ENCODE measurements at regions not wholly inside any gene's neighbourhood (a gene's known extent, or its start where the extent isn't known, plus 50 kb on each side); places are given as distances from the start of the nearest gene placed in this dataset.

DNA sequence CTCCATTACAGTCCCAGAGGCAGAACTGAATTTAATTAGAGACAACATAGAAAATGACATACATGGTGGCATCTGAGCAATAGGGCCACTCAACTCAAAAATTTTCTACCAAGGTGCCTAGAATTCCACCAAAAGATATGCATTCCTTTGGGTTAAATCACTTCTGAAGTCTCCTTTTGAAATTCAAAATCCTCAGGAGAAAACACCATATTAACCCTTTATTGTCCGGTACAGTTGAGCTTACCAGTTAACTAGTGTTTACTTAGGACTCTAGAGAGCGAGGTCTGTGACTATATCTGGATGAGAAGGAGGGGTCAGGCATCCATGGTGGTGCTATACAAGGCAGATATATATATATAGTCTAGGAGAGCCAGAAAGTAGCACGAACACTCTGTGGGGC, 355.6 kb upstream of the CAMK1G start:
- no peaks in the 10 kb centered on the region for H3K4me1 Mint-ChIP-seq (ENCODE audit: low read depth)
- H3K36me3 Mint-ChIP-seq (ENCODE audit: low read depth): no peaks in the 10 kb centered on the region
- ATAC-seq (ENCODE audit: poor library complexity) (no peak), DNase-seq (no peak)
- no peaks in the 10 kb centered on the region for H3K4me1 ChIP-seq (ENCODE audit: insufficient read depth, low read length)
- no peak overlapping the region for H3K4me3 ChIP-seq (ENCODE audit: low read length)
- no peak overlapping the region for H3K27ac ChIP-seq (ENCODE audit: low read depth in 1 of 2, low read length in 2 of 2)
- no peaks in the 10 kb centered on the region for H3K36me3 ChIP-seq (ENCODE audit: insufficient read depth, low read length)
- peaks cover 6 to 7% of the 10 kb centered on the region in 2 experiments for H3K27me3 ChIP-seq (ENCODE audit: control insufficient read depth in 1 of 2, insufficient read depth in 2 of 2, low read length in 2 of 2)
- H3K9me3 Mint-ChIP-seq: peaks cover 4% of the 10 kb centered on the region
- H3K27me3 Mint-ChIP-seq: peaks cover 31% of the 10 kb centered on the region
- intact Hi-C loops (cut with DNase I, micrococcal nuclease): no loop called here
- H3K9me3 ChIP-seq (ENCODE audit: control insufficient read depth in 1 of 2, insufficient read depth in 1 of 2, low read length in 2 of 2): peaks cover 0 to 12% of the 10 kb centered on the region in 2 experiments
- H3K4me3 Mint-ChIP-seq: no peak overlapping the region
- no peak overlapping the region for H3K27ac Mint-ChIP-seq
- ChIA-PET CTCF (no interaction called here), POLR2A (no interaction called here)
- TF ChIP-seq, protein P1, sequence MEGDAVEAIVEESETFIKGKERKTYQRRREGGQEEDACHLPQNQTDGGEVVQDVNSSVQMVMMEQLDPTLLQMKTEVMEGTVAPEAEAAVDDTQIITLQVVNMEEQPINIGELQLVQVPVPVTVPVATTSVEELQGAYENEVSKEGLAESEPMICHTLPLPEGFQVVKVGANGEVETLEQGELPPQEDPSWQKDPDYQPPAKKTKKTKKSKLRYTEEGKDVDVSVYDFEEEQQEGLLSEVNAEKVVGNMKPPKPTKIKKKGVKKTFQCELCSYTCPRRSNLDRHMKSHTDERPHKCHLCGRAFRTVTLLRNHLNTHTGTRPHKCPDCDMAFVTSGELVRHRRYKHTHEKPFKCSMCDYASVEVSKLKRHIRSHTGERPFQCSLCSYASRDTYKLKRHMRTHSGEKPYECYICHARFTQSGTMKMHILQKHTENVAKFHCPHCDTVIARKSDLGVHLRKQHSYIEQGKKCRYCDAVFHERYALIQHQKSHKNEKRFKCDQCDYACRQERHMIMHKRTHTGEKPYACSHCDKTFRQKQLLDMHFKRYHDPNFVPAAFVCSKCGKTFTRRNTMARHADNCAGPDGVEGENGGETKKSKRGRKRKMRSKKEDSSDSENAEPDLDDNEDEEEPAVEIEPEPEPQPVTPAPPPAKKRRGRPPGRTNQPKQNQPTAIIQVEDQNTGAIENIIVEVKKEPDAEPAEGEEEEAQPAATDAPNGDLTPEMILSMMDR (IDR thresholded peaks at IDR 0.05): no peak

DNA sequence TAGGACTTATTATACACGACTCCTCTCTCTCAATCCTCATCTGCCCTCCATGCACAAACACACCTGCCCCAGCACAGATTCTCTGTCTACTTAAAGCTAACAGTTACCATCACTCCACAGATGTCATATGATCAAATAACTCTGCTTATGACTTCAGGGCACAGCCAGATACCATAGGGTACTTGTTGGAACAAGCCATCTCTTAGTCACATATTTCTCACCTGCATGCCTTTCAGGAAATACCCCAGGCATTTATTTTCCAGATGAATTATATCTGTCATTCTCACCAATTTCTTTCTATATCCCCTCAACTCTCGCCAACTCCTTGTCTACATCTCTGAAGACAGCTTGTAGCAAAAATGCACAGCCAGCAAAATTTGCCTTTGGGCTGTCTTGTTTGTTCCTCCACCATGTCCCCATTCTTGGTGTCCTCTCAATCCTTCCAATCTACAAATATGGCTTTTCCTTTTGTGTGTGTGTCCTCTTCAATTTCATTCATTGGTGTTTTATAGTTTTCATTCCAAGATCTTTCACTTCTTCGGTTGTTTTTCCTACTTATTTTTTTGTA, 353.9 kb upstream of the CAMK1G start:
- intact Hi-C loops (cut with DNase I, micrococcal nuclease): no loop called here
- no peak overlapping the region for H3K27ac Mint-ChIP-seq
- CTCF ChIA-PET: interaction anchor here (0.6 kb wide), 1 partner anchor 180 kb away, joined by 3 read pairs; no protein-coding TSS in a partner anchor
- peaks cover 22% of the 10 kb centered on the region for H3K27me3 Mint-ChIP-seq
- POLR2A ChIA-PET: no interaction called here
- no peak overlapping the region for H3K27ac ChIP-seq (ENCODE audit: low read depth in 1 of 2, low read length in 2 of 2)
- peaks cover 0 to 16% of the 10 kb centered on the region in 2 experiments for H3K9me3 ChIP-seq (ENCODE audit: control insufficient read depth in 1 of 2, insufficient read depth in 1 of 2, low read length in 2 of 2)
- no peak for ATAC-seq (ENCODE audit: poor library complexity)
- no peak overlapping the region for H3K4me3 Mint-ChIP-seq
- H3K27me3 ChIP-seq (ENCODE audit: control insufficient read depth in 1 of 2, insufficient read depth in 2 of 2, low read length in 2 of 2): peaks cover 6 to 7% of the 10 kb centered on the region in 2 experiments
- no peak overlapping the region for H3K4me3 ChIP-seq (ENCODE audit: low read length)
- no peaks in the 10 kb centered on the region for H3K36me3 ChIP-seq (ENCODE audit: insufficient read depth, low read length)
- H3K4me1 Mint-ChIP-seq (ENCODE audit: low read depth): no peaks in the 10 kb centered on the region
- peaks cover 4% of the 10 kb centered on the region for H3K9me3 Mint-ChIP-seq
- no peaks in the 10 kb centered on the region for H3K4me1 ChIP-seq (ENCODE audit: insufficient read depth, low read length)
- TF ChIP-seq, protein P1 (IDR thresholded peaks at IDR 0.05): no peak
- no peaks in the 10 kb centered on the region for H3K36me3 Mint-ChIP-seq (ENCODE audit: low read depth)
- DNase-seq: no peak

DNA sequence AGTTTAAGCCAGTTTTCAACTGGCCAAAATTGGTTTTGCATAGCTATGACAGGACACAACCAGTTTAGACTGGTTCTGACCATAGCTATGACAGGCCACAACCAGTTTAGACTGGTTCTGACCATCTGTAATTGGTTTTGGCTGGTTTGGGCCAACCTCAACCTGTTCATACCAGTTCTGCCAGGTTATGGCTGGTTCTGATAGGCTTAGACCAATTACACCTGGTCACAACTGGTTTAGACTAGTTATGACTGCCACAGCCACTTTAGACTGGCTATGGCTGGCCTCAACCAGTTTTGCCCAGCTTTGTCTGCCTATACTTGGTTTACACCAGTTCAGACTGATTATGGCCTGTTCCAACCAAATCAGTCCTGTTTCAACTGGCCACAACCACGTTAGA, 353.2 kb upstream of the CAMK1G start:
- Histone ChIP-seq H3K4me1 (ENCODE audit: insufficient read depth, low read length) (no peaks in the 10 kb centered on the region), H3K36me3 (ENCODE audit: insufficient read depth, low read length) (no peaks in the 10 kb centered on the region), H3K9me3 (ENCODE audit: control insufficient read depth in 1 of 2, insufficient read depth in 1 of 2, low read length in 2 of 2) (peaks cover 0 to 16% of the 10 kb centered on the region in 2 experiments), H3K27ac (ENCODE audit: low read depth in 1 of 2, low read length in 2 of 2) (no peak overlapping the region), H3K27me3 (ENCODE audit: control insufficient read depth in 1 of 2, insufficient read depth in 2 of 2, low read length in 2 of 2) (peaks cover 6 to 7% of the 10 kb centered on the region in 2 experiments), H3K4me3 (ENCODE audit: low read length) (no peak overlapping the region)
- intact Hi-C loops (cut with DNase I, micrococcal nuclease): no loop called here
- DNase-seq: no peak
- CTCF ChIA-PET: no interaction called here
- Mint-ChIP-seq H3K27ac (no peak overlapping the region), H3K4me1 (ENCODE audit: low read depth) (no peaks in the 10 kb centered on the region), H3K27me3 (peaks cover 22% of the 10 kb centered on the region), H3K4me3 (no peak overlapping the region), H3K9me3 (peaks cover 4% of the 10 kb centered on the region), H3K36me3 (ENCODE audit: low read depth) (no peaks in the 10 kb centered on the region)
- TF ChIP-seq, protein P1 (IDR thresholded peaks at IDR 0.05): no peak
- POLR2A ChIA-PET: no interaction called here
- no peak for ATAC-seq (ENCODE audit: poor library complexity)
